ENCODE measurements at regions not wholly inside any gene's neighbourhood (a gene's known extent, or its start where the extent isn't known, plus 50 kb on each side); places are given as distances from the start of the nearest gene placed in this dataset.

- no peak for DNase-seq (ENCODE audit: low read depth in 4 of 4, low spot score in 3 of 4)
Measured at GRCh38 chr12:132409495-132410295, 80.3 kb upstream of the FBRSL1 start.

- no peak for DNase-seq (ENCODE audit: low read depth in 4 of 4, low spot score in 3 of 4)
Measured at GRCh38 chr12:132408626-132409494, 79.5 kb upstream of the GALNT9 start.

GRCh38 chr12:132407992-132408391 is 78.6 kb upstream of the GALNT9 start:
- no peak for DNase-seq (ENCODE audit: low read depth in 4 of 4, low spot score in 3 of 4)

GRCh38 chr12:132407451-132407961 is 78.1 kb upstream of the GALNT9 start:
- DNase-seq (ENCODE audit: low read depth in 4 of 4, low spot score in 3 of 4) = no peak

- no peak for DNase-seq (ENCODE audit: low read depth in 4 of 4, low spot score in 3 of 4)
Measured at GRCh38 chr12:132406493-132407450, 77.4 kb upstream of the GALNT9 start.

GRCh38 chr12:132405742-132406251 is 76.4 kb upstream of the GALNT9 start:
- DNase-seq (ENCODE audit: low read depth in 4 of 4, low spot score in 3 of 4) = no peak

- DNase-seq (ENCODE audit: low read depth in 4 of 4, low spot score in 3 of 4) = no peak
Measured at GRCh38 chr12:132404951-132405741, 75.8 kb upstream of the GALNT9 start.

GRCh38 chr12:132404435-132404855 is 75.1 kb upstream of the GALNT9 start:
- no peak for DNase-seq (ENCODE audit: low read depth in 4 of 4, low spot score in 3 of 4)

GRCh38 chr12:132403636-132404434 is 74.4 kb upstream of the GALNT9 start:
- DNase-seq (ENCODE audit: low read depth in 4 of 4, low spot score in 3 of 4) = no peak

GRCh38 chr12:132402831-132403416 is 73.5 kb upstream of the GALNT9 start:
- no peak for DNase-seq (ENCODE audit: low read depth in 4 of 4, low spot score in 3 of 4)

- DNase-seq (ENCODE audit: low read depth in 4 of 4, low spot score in 3 of 4) = no peak
Measured at GRCh38 chr12:132401982-132402381, 72.6 kb upstream of the GALNT9 start.

GRCh38 chr12:132400011-132400641 is 70.7 kb upstream of the GALNT9 start:
- DNase-seq (ENCODE audit: low read depth in 4 of 4, low spot score in 3 of 4) = no peak

- no peak for DNase-seq (ENCODE audit: low read depth in 4 of 4, low spot score in 3 of 4)
Measured at GRCh38 chr12:132399092-132400010, 70.0 kb upstream of the GALNT9 start.

- no peak for DNase-seq (ENCODE audit: low read depth in 4 of 4, low spot score in 3 of 4)
Measured at GRCh38 chr12:132398386-132398991, 69.1 kb upstream of the GALNT9 start.

GRCh38 chr12:132397934-132398385 is 68.6 kb upstream of the GALNT9 start:
- DNase-seq (ENCODE audit: low read depth in 4 of 4, low spot score in 3 of 4) = no peak
